ENCODE measurements at regions not wholly inside any gene's neighbourhood (a gene's known extent, or its start where the extent isn't known, plus 50 kb on each side); places are given as distances from the start of the nearest gene placed in this dataset.
"Not testable (repeated sequence)": the region's sequence is repeated elsewhere in the genome, so short reads cannot be mapped to it uniquely, and the experiment has no call there.

- no peak for DNase-seq
These were observed 118.2 kb downstream of the PCDH7 start for GRCh38 chr4:30838331-30838730.

- DNase-seq: no peak
These were observed 119.7 kb downstream of the PCDH7 start for GRCh38 chr4:30839583-30840520.

- no peak for DNase-seq
These were observed 120.4 kb downstream of the PCDH7 start for GRCh38 chr4:30840571-30840970.

GRCh38 chr4:30842142-30842541, 122.0 kb downstream of the PCDH7 start:
- DNase-seq: no peak

- no peak for DNase-seq
These were observed 122.5 kb downstream of the PCDH7 start for GRCh38 chr4:30842689-30843088.

GRCh38 chr4:30844861-30845582, 124.9 kb downstream of the PCDH7 start:
- DNase-seq: no peak

- no peak for DNase-seq
These were observed 127.0 kb downstream of the PCDH7 start for GRCh38 chr4:30847167-30847566.

- no peak for DNase-seq
These were observed 127.8 kb downstream of the PCDH7 start for GRCh38 chr4:30847958-30848357.

GRCh38 chr4:30854531-30854930, 134.4 kb downstream of the PCDH7 start:
- no peak for DNase-seq

GRCh38 chr4:30855232-30855631, 135.1 kb downstream of the PCDH7 start:
- DNase-seq: no peak

- DNase-seq: no peak
These were observed 136.8 kb downstream of the PCDH7 start for GRCh38 chr4:30856795-30857564.

- no peak for DNase-seq
These were observed 140.8 kb downstream of the PCDH7 start for GRCh38 chr4:30860978-30861377.

- no peak for DNase-seq
These were observed 142.0 kb downstream of the PCDH7 start for GRCh38 chr4:30862196-30862595.

- DNase-seq: no peak
These were observed 142.9 kb downstream of the PCDH7 start for GRCh38 chr4:30863021-30863420.

GRCh38 chr4:30865691-30866090, 145.5 kb downstream of the PCDH7 start:
- no peak for DNase-seq

- no peak for DNase-seq
These were observed 146.2 kb downstream of the PCDH7 start for GRCh38 chr4:30866346-30866745.

- no peak for DNase-seq
These were observed 146.7 kb downstream of the PCDH7 start for GRCh38 chr4:30866907-30867306.

- DNase-seq: no peak
These were observed 147.3 kb downstream of the PCDH7 start for GRCh38 chr4:30867427-30867826.

- no peak for DNase-seq
These were observed 148.1 kb downstream of the PCDH7 start for GRCh38 chr4:30868111-30868895.

- not testable (repeated sequence) for DNase-seq
These were observed 149.2 kb downstream of the PCDH7 start for GRCh38 chr4:30869387-30869786.

- DNase-seq: no peak
These were observed 150.3 kb downstream of the PCDH7 start for GRCh38 chr4:30870513-30870912.

- no peak for DNase-seq
These were observed 155.6 kb downstream of the PCDH7 start for GRCh38 chr4:30875658-30876269.

Measured in CD4-positive, alpha-beta T cell treated with Interleukin-21 for 1 hour (primary cell).